Lung (tissue), 11 donors: ENCODE measurements at regions not wholly inside any gene's neighbourhood (a gene's known extent, or its start where the extent isn't known, plus 50 kb on each side); places are given as distances from the start of the nearest gene placed in this dataset.

Experiments
- ATAC-seq: fragments of 200-7000 bp; cut with Tn5 transposase; one replicate; pipeline ENCODE4 v1.9.1; 2020; ENCODE audit warnings: moderate number of reproducible peaks; ENCODE audit not compliant: insufficient read depth, low FRiP score
- DNase-seq, 3 donors: peaks; one replicate each; pipeline ENCODE4 v3.0.0-alpha.2; 2013 to 2017
- H3K27ac ChIP-seq, 2 donors: one replicate each; pipeline ENCODE4 v1.5.1; 2013; ENCODE audit warnings: mild to moderate bottlenecking in 2 of 2, moderate library complexity in 2 of 2, control low read depth in 1 of 2, inconsistent platforms in 1 of 2, low read depth in 1 of 2, low read length in 1 of 2
- H3K27me3 ChIP-seq, 3 donors: one replicate each; pipeline ENCODE4 v1.5.1; 2013; ENCODE audit warnings: low read length in 2 of 3; ENCODE audit not compliant: control insufficient read depth in 3 of 3, insufficient read depth in 3 of 3
- H3K36me3 ChIP-seq, 4 donors: one replicate each; pipeline ENCODE4 v1.5.1; 2013; ENCODE audit warnings: low read length in 4 of 4, mild to moderate bottlenecking in 1 of 4, moderate library complexity in 1 of 4; ENCODE audit not compliant: control insufficient read depth in 4 of 4, insufficient read depth in 4 of 4
- H3K4me1 ChIP-seq, 5 donors: one replicate each; pipeline ENCODE4 v1.5.1; 2013; ENCODE audit warnings: low read length in 5 of 5, mild to moderate bottlenecking in 2 of 5, moderate library complexity in 1 of 5; ENCODE audit not compliant: control insufficient read depth in 5 of 5, insufficient read depth in 5 of 5
- H3K4me3 ChIP-seq: one replicate; pipeline ENCODE4 v1.5.1; 2013; ENCODE audit warnings: mild to moderate bottlenecking, control low read depth, moderate library complexity
- H3K9ac ChIP-seq, 2 donors: one replicate each; pipeline ENCODE4 v1.5.1; 2013; ENCODE audit warnings: low read length in 2 of 2, control low read depth in 1 of 2; ENCODE audit not compliant: insufficient read depth in 1 of 2
- H3K9me3 ChIP-seq, 4 donors: one replicate each; pipeline ENCODE4 v1.5.1; 2013; ENCODE audit warnings: low read length in 3 of 4, mild to moderate bottlenecking in 1 of 4, moderate library complexity in 1 of 4; ENCODE audit not compliant: control insufficient read depth in 4 of 4, insufficient read depth in 3 of 4
- WGBS, 2 donors: extraction: QIAGEN DNeasy Blood & Tissue Kit; methylation state at CpG; one replicate each; pipeline ENCODE4 v1.1.7; 2013; 5-methylcytosine and 5-hydroxymethylcytosine counted together
- TF ChIP-seq, protein P1 (sequence below): IDR thresholded peaks from 2 replicates; pipeline ENCODE4 v1.5.1; 2012; ENCODE audit warnings: mild to moderate bottlenecking; ENCODE audit errors: control extremely low read depth, extremely low read depth
- donor health status: control.
- donor health status: control.
- donor health status: Bipolar disorder and iron deficiency.
- donor health status: healthy.
- donor health status: DM: yes; HTN: yes; CAD: no.

DNA sequence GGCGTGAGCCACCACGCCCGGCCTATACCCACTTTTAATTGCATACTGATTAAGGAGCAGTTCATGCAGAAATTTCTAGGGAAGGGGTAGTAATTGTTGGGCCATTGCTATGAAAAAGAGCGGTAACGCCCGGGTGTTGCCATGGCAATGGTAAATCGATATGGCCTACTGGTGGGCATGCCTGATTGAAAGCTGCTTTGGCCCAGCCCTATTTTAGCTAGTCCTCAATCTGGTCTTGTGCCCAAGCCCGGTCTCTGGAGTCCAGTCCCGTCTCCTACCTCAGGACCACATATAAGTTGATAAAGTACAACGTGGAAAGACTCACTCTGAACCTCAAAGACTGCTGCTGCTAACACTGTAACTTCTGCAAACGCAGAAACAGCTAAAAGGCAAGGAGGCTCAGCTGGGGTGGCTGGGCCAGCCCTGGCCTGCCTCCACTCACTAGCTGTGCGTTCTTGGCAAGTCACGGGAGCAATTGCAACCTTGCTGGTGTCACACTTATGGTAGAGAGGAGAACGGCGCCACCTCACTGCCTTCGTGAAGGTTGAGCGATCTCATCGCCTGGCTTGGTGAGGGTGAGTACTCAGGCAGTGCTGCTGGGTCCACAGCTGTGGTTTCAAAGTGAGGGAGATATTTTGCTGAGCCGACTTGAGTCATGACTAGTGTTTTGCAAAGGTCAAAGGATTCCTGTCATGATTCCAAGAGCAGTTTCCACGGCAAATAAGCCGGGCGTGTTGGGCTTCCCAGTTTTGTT is 57.0 kb upstream of the GRPEL1 start:
- 71 to 77% methylated on average over 22 of the region's 22 CpGs for WGBS, 2 donors
- no peak overlapping the region for H3K9ac ChIP-seq
- peak; percentile 55 to 89 (median 80) for DNase-seq

DNA sequence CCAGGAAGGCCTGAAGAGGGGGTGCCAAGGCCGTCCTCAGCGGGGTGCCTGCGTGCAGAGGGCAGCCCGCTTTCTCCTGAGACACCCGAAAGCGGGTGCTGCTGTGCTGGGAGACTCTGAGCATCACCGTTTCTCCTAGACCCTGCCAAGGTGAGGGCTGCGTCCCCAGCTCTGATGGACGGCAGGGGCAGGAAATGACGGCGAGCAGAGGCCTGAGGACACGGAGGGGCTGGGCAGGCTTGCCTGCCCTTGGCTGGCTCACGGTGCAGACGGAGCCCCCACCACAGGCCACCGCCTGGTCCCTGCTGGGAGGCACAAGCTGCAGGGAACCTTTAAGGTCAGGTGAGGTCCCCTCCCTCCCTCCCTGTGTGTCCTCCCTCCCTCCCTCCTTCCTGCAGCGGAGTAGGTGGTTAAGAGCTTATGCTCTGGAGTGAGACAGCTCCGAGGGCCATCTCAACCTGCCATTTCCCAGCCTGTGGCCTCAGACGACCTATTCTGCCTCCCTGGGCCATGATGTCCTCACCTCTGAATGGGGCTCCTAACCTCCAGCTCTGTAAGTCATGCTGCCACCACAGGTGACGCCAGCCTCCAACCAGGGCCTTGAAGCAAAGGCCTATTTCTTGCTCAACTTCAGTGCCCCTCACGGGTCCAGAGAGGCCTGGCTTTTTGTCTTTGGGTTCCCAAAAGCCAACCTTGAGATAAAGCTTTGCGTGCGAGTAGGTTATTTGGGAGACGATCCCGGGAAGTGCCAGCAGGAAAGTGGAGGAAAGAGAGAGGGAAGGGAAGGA is 54.2 kb upstream of the GRPEL1 start:
- no peaks in the 10 kb centered on the region for H3K36me3 ChIP-seq
- H3K9me3 ChIP-seq, result peaks cover 0 to 2% (median 0%) of the 10 kb centered on the region in 4 donors
- H3K4me1 ChIP-seq, result peaks cover 0 to 9% (median 0%) of the 10 kb centered on the region in 5 donors
- no peak overlapping the region for H3K9ac ChIP-seq
- WGBS, 2 donors, result 78 to 79% methylated on average over 23 to 24 of the region's 24 CpGs
- no peak overlapping the region for H3K27ac ChIP-seq
- peaks cover 0 to 3% (median 2%) of the 10 kb centered on the region in 3 donors for H3K27me3 ChIP-seq
- no peak overlapping the region for H3K4me3 ChIP-seq
- ATAC-seq, result no peak
- DNase-seq, result no peak
- TF ChIP-seq, protein P1, sequence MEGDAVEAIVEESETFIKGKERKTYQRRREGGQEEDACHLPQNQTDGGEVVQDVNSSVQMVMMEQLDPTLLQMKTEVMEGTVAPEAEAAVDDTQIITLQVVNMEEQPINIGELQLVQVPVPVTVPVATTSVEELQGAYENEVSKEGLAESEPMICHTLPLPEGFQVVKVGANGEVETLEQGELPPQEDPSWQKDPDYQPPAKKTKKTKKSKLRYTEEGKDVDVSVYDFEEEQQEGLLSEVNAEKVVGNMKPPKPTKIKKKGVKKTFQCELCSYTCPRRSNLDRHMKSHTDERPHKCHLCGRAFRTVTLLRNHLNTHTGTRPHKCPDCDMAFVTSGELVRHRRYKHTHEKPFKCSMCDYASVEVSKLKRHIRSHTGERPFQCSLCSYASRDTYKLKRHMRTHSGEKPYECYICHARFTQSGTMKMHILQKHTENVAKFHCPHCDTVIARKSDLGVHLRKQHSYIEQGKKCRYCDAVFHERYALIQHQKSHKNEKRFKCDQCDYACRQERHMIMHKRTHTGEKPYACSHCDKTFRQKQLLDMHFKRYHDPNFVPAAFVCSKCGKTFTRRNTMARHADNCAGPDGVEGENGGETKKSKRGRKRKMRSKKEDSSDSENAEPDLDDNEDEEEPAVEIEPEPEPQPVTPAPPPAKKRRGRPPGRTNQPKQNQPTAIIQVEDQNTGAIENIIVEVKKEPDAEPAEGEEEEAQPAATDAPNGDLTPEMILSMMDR, result no peak

More for the DNA sequence above, 57.0 kb upstream of the GRPEL1 start:
- Histone ChIP-seq H3K4me3 (no peak overlapping the region), H3K9me3 (no peaks in the 10 kb centered on the region), H3K4me1 (peaks cover 0 to 10% (median 0%) of the 10 kb centered on the region in 5 donors), H3K27me3 (peaks cover 0 to 3% (median 0%) of the 10 kb centered on the region in 3 donors), H3K27ac (peak overlapping the region in 1 of 2 donors; percentile 35), H3K36me3 (no peaks in the 10 kb centered on the region)
- TF ChIP-seq, protein P1, result no peak
- ATAC-seq, result peak; percentile 66

DNA sequence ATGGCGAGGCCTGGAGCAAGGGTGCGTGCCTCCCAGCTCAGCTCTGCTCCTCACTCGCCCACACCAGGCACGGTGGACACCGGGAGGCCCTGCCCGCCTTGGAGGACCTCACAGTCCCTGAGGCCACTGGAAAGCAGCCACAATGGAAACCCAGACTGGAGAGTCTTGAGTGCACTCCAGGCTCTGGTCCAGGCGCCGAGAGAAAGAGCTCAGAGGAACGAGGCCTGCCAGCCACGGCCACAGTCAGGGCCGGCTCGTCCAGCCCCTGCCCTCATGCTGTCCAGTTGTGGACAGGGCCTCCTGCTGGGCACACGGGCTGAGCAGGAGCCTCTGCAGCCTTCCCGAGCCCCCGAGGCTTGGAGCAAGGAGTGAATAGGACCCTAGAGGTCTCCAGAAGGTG is 53.3 kb upstream of the GRPEL1 start:
- Histone ChIP-seq H3K27ac (no peak overlapping the region), H3K9me3 (peaks cover 0 to 2% (median 0%) of the 10 kb centered on the region in 4 donors), H3K9ac (no peak overlapping the region), H3K4me3 (no peak overlapping the region), H3K36me3 (no peaks in the 10 kb centered on the region), H3K4me1 (peaks cover 0 to 9% (median 0%) of the 10 kb centered on the region in 5 donors), H3K27me3 (peaks cover 0 to 3% (median 2%) of the 10 kb centered on the region in 3 donors)
- DNase-seq (no peak), ATAC-seq (no peak)
- WGBS, 2 donors, result 72 to 86% methylated on average over 15 of the region's 15 CpGs
- TF ChIP-seq, protein P1, result no peak
